ENCODE measurements at regions not wholly inside any gene's neighbourhood (a gene's known extent, or its start where the extent isn't known, plus 50 kb on each side); places are given as distances from the start of the nearest gene placed in this dataset.

DNA sequence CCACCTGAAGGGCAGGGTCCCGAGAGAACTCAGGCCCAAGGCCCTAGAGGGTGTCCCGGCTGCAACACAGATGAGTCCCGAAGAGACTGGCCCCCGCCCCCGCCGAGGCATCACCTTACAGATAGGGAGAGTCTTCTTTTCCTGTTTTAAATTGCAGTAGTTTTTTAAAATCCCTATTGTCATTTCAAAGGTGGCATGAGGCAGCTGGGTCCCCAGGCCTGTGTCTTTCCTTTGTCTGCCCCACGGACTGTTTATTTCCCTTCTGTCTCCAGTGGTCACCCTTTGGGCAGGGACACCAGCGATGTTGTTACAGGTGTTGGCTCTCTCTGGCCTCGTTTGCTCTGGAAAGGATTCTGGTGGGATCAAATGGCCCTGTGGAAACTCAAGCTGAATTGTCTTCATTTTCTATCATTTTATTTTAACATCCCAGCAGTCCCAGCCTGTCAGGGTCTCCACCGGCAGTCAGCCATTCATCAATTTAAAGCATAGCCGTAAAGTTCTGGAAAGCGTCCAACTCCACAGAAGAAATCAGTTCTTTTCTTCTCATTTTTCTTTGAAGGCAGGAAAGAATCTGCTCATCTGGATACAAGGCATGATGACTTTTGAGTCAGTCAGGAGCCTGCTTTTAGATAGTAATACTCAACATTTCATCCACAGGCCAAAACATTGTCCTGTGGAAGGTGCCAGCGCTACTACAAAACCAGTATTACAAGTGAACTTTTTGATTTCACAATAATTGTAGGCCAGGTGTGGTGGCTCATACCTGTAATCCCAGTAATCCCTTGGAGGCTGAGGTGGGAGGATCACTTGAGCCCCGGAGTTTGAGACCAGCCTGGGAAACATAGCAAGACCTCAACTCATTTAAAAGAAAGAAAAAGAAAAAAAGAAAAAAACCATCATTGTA lies 96.2 kb downstream of the HES1 start:
- TF ChIP-seq RAD21 (IDR thresholded peaks at IDR 0.05; ENCODE audit: low read depth) (no peak), TCF12 (IDR thresholded peaks at IDR 0.05; ENCODE audit: low read depth) (0 out of 2 replicates have a peak, but pooled peaks have one; percentile 13), YY1 (IDR thresholded peaks at IDR 0.05; ENCODE audit: low read depth) (no peak), EP300 (IDR thresholded peaks at IDR 0.05; ENCODE audit: borderline replicate concordance) (no peak), TEAD4 (IDR thresholded peaks at IDR 0.05) (no peak), ZBTB7A (IDR thresholded peaks at IDR 0.05; ENCODE audit: low read depth) (no peak), EGR1 (IDR thresholded peaks at IDR 0.05) (no peak), TAF1 (IDR thresholded peaks at IDR 0.05; ENCODE audit: low read depth) (no peak), CREB1 (IDR thresholded peaks at IDR 0.05; ENCODE audit: low read depth) (no peak), FOXM1 (IDR thresholded peaks at IDR 0.05; ENCODE audit: borderline replicate concordance, low read depth) (no peak), CEBPB (IDR thresholded peaks at IDR 0.05) (peak; percentile 89)
- TF ChIP-seq, protein P1, sequence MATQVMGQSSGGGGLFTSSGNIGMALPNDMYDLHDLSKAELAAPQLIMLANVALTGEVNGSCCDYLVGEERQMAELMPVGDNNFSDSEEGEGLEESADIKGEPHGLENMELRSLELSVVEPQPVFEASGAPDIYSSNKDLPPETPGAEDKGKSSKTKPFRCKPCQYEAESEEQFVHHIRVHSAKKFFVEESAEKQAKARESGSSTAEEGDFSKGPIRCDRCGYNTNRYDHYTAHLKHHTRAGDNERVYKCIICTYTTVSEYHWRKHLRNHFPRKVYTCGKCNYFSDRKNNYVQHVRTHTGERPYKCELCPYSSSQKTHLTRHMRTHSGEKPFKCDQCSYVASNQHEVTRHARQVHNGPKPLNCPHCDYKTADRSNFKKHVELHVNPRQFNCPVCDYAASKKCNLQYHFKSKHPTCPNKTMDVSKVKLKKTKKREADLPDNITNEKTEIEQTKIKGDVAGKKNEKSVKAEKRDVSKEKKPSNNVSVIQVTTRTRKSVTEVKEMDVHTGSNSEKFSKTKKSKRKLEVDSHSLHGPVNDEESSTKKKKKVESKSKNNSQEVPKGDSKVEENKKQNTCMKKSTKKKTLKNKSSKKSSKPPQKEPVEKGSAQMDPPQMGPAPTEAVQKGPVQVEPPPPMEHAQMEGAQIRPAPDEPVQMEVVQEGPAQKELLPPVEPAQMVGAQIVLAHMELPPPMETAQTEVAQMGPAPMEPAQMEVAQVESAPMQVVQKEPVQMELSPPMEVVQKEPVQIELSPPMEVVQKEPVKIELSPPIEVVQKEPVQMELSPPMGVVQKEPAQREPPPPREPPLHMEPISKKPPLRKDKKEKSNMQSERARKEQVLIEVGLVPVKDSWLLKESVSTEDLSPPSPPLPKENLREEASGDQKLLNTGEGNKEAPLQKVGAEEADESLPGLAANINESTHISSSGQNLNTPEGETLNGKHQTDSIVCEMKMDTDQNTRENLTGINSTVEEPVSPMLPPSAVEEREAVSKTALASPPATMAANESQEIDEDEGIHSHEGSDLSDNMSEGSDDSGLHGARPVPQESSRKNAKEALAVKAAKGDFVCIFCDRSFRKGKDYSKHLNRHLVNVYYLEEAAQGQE (IDR thresholded peaks at IDR 0.05; ENCODE audit: low read depth): no peak
- TF ChIP-seq, protein P2, sequence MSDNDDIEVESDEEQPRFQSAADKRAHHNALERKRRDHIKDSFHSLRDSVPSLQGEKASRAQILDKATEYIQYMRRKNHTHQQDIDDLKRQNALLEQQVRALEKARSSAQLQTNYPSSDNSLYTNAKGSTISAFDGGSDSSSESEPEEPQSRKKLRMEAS (IDR thresholded peaks at IDR 0.05): 0 out of 2 replicates have a peak, but pooled peaks have one; percentile 30
- TF ChIP-seq, protein P3, sequence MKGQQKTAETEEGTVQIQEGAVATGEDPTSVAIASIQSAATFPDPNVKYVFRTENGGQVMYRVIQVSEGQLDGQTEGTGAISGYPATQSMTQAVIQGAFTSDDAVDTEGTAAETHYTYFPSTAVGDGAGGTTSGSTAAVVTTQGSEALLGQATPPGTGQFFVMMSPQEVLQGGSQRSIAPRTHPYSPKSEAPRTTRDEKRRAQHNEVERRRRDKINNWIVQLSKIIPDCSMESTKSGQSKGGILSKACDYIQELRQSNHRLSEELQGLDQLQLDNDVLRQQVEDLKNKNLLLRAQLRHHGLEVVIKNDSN (IDR thresholded peaks at IDR 0.05): no peak
